T-cell (primary cell): ENCODE measurements at regions not wholly inside any gene's neighbourhood (a gene's known extent, or its start where the extent isn't known, plus 50 kb on each side); places are given as distances from the start of the nearest gene placed in this dataset.

Experiments
- ATAC-seq, 4 experiments: fragments of 200-7000 bp in 3 of 4; fragments of 150-1000 bp in 1 of 4; cut with Tn5 transposase; replicated peaks in 1 of 4; 1 replicate in 3 of 4; 2 replicates in 1 of 4; pipeline ENCODE4 v1.10.0; 2021; ENCODE audit warnings: moderate library complexity in 3 of 4, mild to moderate bottlenecking in 2 of 4, moderate number of reproducible peaks in 1 of 4
- CTCF ChIA-PET, 2 donors: fragments of 300-600 bp; sonication (Branson Sonifier 250); formaldehyde crosslinking; loops; one replicate each; lab custom pipeline; 2022; ENCODE audit warnings: antibody characterized with exemption in 2 of 2; lab: Charles Lee
- POLR2A ChIA-PET, 2 donors: fragments of 300-600 bp; sonication (Branson Sonifier 250); formaldehyde crosslinking; loops; one replicate each; lab custom pipeline; 2022; ENCODE audit warnings: antibody characterized with exemption in 2 of 2; lab: Charles Lee
- DNase-seq, 35 experiments: peaks; one replicate each; pipeline versions ENCODE4 v3.0.0 to v3.0.0-alpha.2; 2013 to 2023
- H3K27ac ChIP-seq: one replicate; pipeline ENCODE4 v1.5.1; 2013; ENCODE audit warnings: low read length
- H3K27me3 ChIP-seq, 2 experiments: replicated peaks in 1 of 2; 1 replicate in 1 of 2; 2 replicates in 1 of 2; pipeline versions ENCODE4 v1.6.1 to v1.7.0; 2013; ENCODE audit warnings: low read length in 1 of 2, mixed read lengths in 1 of 2; ENCODE audit not compliant: control insufficient read depth in 2 of 2, insufficient read depth in 2 of 2; ENCODE audit errors: extremely low read depth in 1 of 2
- H3K36me3 ChIP-seq, 2 donors: 1 replicate in 1 of 2; 2 replicates in 1 of 2; pipeline versions ENCODE4 v1.6.1 to v1.7.0; 2013; ENCODE audit warnings: low read length in 1 of 2; ENCODE audit not compliant: control insufficient read depth in 2 of 2, insufficient read depth in 1 of 2; ENCODE audit errors: extremely low read depth in 1 of 2
- H3K4me1 ChIP-seq, 2 experiments: 1 replicate in 1 of 2; 2 replicates in 1 of 2; pipeline versions ENCODE4 v1.6.1 to v1.7.0; 2013; ENCODE audit warnings: low read length in 2 of 2, mixed read lengths in 1 of 2; ENCODE audit not compliant: insufficient read depth in 2 of 2, control insufficient read depth in 1 of 2; ENCODE audit errors: extremely low read depth in 1 of 2
- H3K4me3 ChIP-seq, 2 donors: 1 replicate in 1 of 2; 2 replicates in 1 of 2; pipeline versions ENCODE4 v1.5.1 to v1.7.0; 2013; ENCODE audit warnings: mild to moderate bottlenecking in 2 of 2, low read length in 1 of 2, moderate library complexity in 1 of 2; ENCODE audit not compliant: control insufficient read depth in 1 of 2; ENCODE audit errors: extremely low read depth in 1 of 2
- H3K9me3 ChIP-seq: 2 replicates; pipeline ENCODE4 v1.7.0; 2013
- H3K27ac Mint-ChIP-seq, 2 donors: one replicate each; pipeline ENCODE4 v1.8.0; 2020 to 2021; ENCODE audit warnings: mild to moderate bottlenecking in 2 of 2, mixed read lengths in 2 of 2
- H3K27me3 Mint-ChIP-seq, 2 donors: one replicate each; pipeline ENCODE4 v1.8.0; 2021 to 2022; ENCODE audit warnings: mixed read lengths in 2 of 2
- H3K36me3 Mint-ChIP-seq: one replicate; pipeline ENCODE4 v1.8.0; 2021; ENCODE audit warnings: mixed read lengths
- H3K4me1 Mint-ChIP-seq, 3 donors: one replicate each; pipeline ENCODE4 v1.8.0; 2020 to 2022; ENCODE audit warnings: mixed read lengths in 3 of 3, mild to moderate bottlenecking in 1 of 3
- H3K4me3 Mint-ChIP-seq, 3 donors: one replicate each; pipeline ENCODE4 v1.8.0; 2020 to 2022; ENCODE audit warnings: mild to moderate bottlenecking in 3 of 3, mixed read lengths in 3 of 3, moderate library complexity in 3 of 3
- H3K9me3 Mint-ChIP-seq, 3 donors: one replicate each; pipeline ENCODE4 v1.8.0; 2020 to 2022; ENCODE audit warnings: mixed read lengths in 3 of 3
- WGBS: methylation state at CpG from one replicate; pipeline ENCODE4 v1.1.5; 2013; ENCODE audit warnings: missing lambda C conversion rate; ENCODE audit not compliant: insufficient coverage; 5-methylcytosine and 5-hydroxymethylcytosine counted together

- no peak overlapping the region for H3K27ac Mint-ChIP-seq
- H3K27me3 Mint-ChIP-seq: no peaks in the 10 kb centered on the region
- no peaks in the 10 kb centered on the region for H3K36me3 Mint-ChIP-seq
- POLR2A ChIA-PET: no interaction called here
- 88% methylated on average over 3 of the region's 9 CpGs for WGBS
- H3K9me3 ChIP-seq: no peaks in the 10 kb centered on the region
- ATAC-seq (no peak), DNase-seq (no peak)
- no peaks in the 10 kb centered on the region for H3K27me3 ChIP-seq
- H3K4me3 ChIP-seq: no peak overlapping the region
- H3K9me3 Mint-ChIP-seq: peaks cover 0 to 3% (median 0%) of the 10 kb centered on the region in 3 donors
- no peaks in the 10 kb centered on the region for H3K4me1 ChIP-seq
- CTCF ChIA-PET: no interaction called here
- H3K36me3 ChIP-seq: no peaks in the 10 kb centered on the region
- no peak overlapping the region for H3K4me3 Mint-ChIP-seq
- no peak overlapping the region for H3K27ac ChIP-seq
- no peaks in the 10 kb centered on the region for H3K4me1 Mint-ChIP-seq
Measured at GRCh38 chr2:66236067-66236685, 198.7 kb upstream of the MEIS1 start.

- H3K27me3 ChIP-seq: no peaks in the 10 kb centered on the region
- CTCF ChIA-PET: no interaction called here
- POLR2A ChIA-PET: no interaction called here
- Mint-ChIP-seq H3K9me3 (peaks cover 0 to 3% (median 0%) of the 10 kb centered on the region in 3 donors), H3K36me3 (no peaks in the 10 kb centered on the region), H3K27ac (no peak overlapping the region), H3K27me3 (no peaks in the 10 kb centered on the region), H3K4me1 (no peaks in the 10 kb centered on the region), H3K4me3 (no peak overlapping the region)
- H3K4me3 ChIP-seq: no peak overlapping the region
- no peaks in the 10 kb centered on the region for H3K9me3 ChIP-seq
- DNase-seq (no peak), ATAC-seq (no peak)
- H3K36me3 ChIP-seq: no peaks in the 10 kb centered on the region
- H3K27ac ChIP-seq: no peak overlapping the region
- 63% methylated on average over 2 of the region's 7 CpGs for WGBS
- H3K4me1 ChIP-seq: no peaks in the 10 kb centered on the region
Measured at GRCh38 chr2:66235428-66235827, 199.5 kb upstream of the MEIS1 start.

GRCh38 chr2:66233981-66234380, 200.9 kb upstream of the MEIS1 start:
- H3K27me3 Mint-ChIP-seq: no peaks in the 10 kb centered on the region
- Histone ChIP-seq H3K27me3 (no peaks in the 10 kb centered on the region), H3K9me3 (no peaks in the 10 kb centered on the region), H3K36me3 (no peaks in the 10 kb centered on the region), H3K4me3 (no peak overlapping the region), H3K4me1 (no peaks in the 10 kb centered on the region), H3K27ac (no peak overlapping the region)
- WGBS: no CpG with 5 or more reads among the region's 2 CpGs
- CTCF ChIA-PET: no interaction called here
- H3K9me3 Mint-ChIP-seq: peaks cover 0 to 3% (median 0%) of the 10 kb centered on the region in 3 donors
- H3K36me3 Mint-ChIP-seq: no peaks in the 10 kb centered on the region
- no peak overlapping the region for H3K27ac Mint-ChIP-seq
- no peaks in the 10 kb centered on the region for H3K4me1 Mint-ChIP-seq
- DNase-seq: no peak
- H3K4me3 Mint-ChIP-seq: no peak overlapping the region
- POLR2A ChIA-PET: no interaction called here
- no peak for ATAC-seq

GRCh38 chr2:66228128-66228547, 206.8 kb upstream of the MEIS1 start:
- CTCF ChIA-PET: no interaction called here
- POLR2A ChIA-PET: no interaction called here
- H3K4me1 ChIP-seq: no peaks in the 10 kb centered on the region
- Mint-ChIP-seq H3K9me3 (peaks cover 0 to 4% (median 3%) of the 10 kb centered on the region in 3 donors), H3K27me3 (no peaks in the 10 kb centered on the region), H3K27ac (no peak overlapping the region), H3K36me3 (no peaks in the 10 kb centered on the region), H3K4me3 (no peak overlapping the region), H3K4me1 (no peaks in the 10 kb centered on the region)
- H3K27me3 ChIP-seq: no peaks in the 10 kb centered on the region
- H3K4me3 ChIP-seq: no peak overlapping the region
- no peak overlapping the region for H3K27ac ChIP-seq
- WGBS: 33% methylated on average over 2 of the region's 4 CpGs
- ATAC-seq (no peak), DNase-seq (no peak)
- no peaks in the 10 kb centered on the region for H3K9me3 ChIP-seq
- no peaks in the 10 kb centered on the region for H3K36me3 ChIP-seq

- DNase-seq (no peak), ATAC-seq (no peak)
- Histone ChIP-seq H3K4me3 (no peak overlapping the region), H3K27me3 (no peaks in the 10 kb centered on the region), H3K27ac (no peak overlapping the region), H3K4me1 (no peaks in the 10 kb centered on the region), H3K9me3 (no peaks in the 10 kb centered on the region), H3K36me3 (no peaks in the 10 kb centered on the region)
- Mint-ChIP-seq H3K36me3 (no peaks in the 10 kb centered on the region), H3K4me3 (no peak overlapping the region), H3K9me3 (peaks cover 0 to 15% (median 14%) of the 10 kb centered on the region in 3 donors), H3K27ac (no peak overlapping the region), H3K4me1 (no peaks in the 10 kb centered on the region), H3K27me3 (no peaks in the 10 kb centered on the region)
- 51% methylated on average over 7 of the region's 8 CpGs for WGBS
- ChIA-PET POLR2A (no interaction called here), CTCF (no interaction called here)
Measured at GRCh38 chr2:66217039-66217585, 217.8 kb upstream of the MEIS1 start.

GRCh38 chr2:66212749-66213148, 222.2 kb upstream of the MEIS1 start:
- DNase-seq (no peak), ATAC-seq (no peak)
- no peaks in the 10 kb centered on the region for H3K36me3 ChIP-seq
- Mint-ChIP-seq H3K4me1 (no peaks in the 10 kb centered on the region), H3K4me3 (no peak overlapping the region), H3K9me3 (peaks cover 0 to 14% (median 12%) of the 10 kb centered on the region in 3 donors), H3K36me3 (no peaks in the 10 kb centered on the region), H3K27me3 (no peaks in the 10 kb centered on the region), H3K27ac (no peak overlapping the region)
- H3K4me1 ChIP-seq: no peaks in the 10 kb centered on the region
- no peaks in the 10 kb centered on the region for H3K27me3 ChIP-seq
- H3K9me3 ChIP-seq: no peaks in the 10 kb centered on the region
- CTCF ChIA-PET: no interaction called here
- 64% methylated on average over 1 of the region's 3 CpGs for WGBS
- POLR2A ChIA-PET: no interaction called here
- no peak overlapping the region for H3K4me3 ChIP-seq
- no peak overlapping the region for H3K27ac ChIP-seq
